ENCODE measurements at regions not wholly inside any gene's neighbourhood (a gene's known extent, or its start where the extent isn't known, plus 50 kb on each side); places are given as distances from the start of the nearest gene placed in this dataset.

- TF ChIP-seq ZNF175 (CRISPR knock-in tag; IDR thresholded peaks at IDR 0.05; ENCODE audit: low read depth) (no peak), HIVEP1 (CRISPR knock-in tag; IDR thresholded peaks at IDR 0.05) (no peak), TFAP4 (CRISPR knock-in tag; IDR thresholded peaks at IDR 0.05; ENCODE audit: borderline replicate concordance) (peak; percentile 81), SMC3 (conservative IDR thresholded peaks at IDR 0.05; ENCODE audit: insufficient read depth, low read depth, low read length) (peak; percentile 98), SRSF1 (IDR thresholded peaks at IDR 0.05; ENCODE audit: low read depth, low read length) (no peak), SP1 (CRISPR knock-in tag; IDR thresholded peaks at IDR 0.05) (no peak), CEBPZ (IDR thresholded peaks at IDR 0.05; ENCODE audit: borderline replicate concordance, low read depth, low read length) (no peak), SIX5 (IDR thresholded peaks at IDR 0.05; ENCODE audit: borderline replicate concordance in 1 of 2, insufficient read depth in 1 of 2, low read depth in 1 of 2, low read length in 2 of 2) (no peak), SPI1 (IDR thresholded peaks at IDR 0.05; ENCODE audit: borderline replicate concordance, low read depth, low read length) (no peak), PHB (CRISPR knock-in tag; IDR thresholded peaks at IDR 0.05) (no peak), ZNF699 (CRISPR knock-in tag; IDR thresholded peaks at IDR 0.05; ENCODE audit: insufficient replicate concordance) (no peak), ZNF347 (CRISPR knock-in tag; IDR thresholded peaks at IDR 0.05; ENCODE audit: low read depth) (no peak), JUND (IDR thresholded peaks at IDR 0.05; ENCODE audit: borderline replicate concordance, low read depth, low read length) (peak; percentile 49; the same call in 1 of the 2 replicates), JUND (tag; IDR thresholded peaks at IDR 0.05; ENCODE audit: borderline replicate concordance, low read depth, low read length) (no peak)
- TF ChIP-seq, protein P1, sequence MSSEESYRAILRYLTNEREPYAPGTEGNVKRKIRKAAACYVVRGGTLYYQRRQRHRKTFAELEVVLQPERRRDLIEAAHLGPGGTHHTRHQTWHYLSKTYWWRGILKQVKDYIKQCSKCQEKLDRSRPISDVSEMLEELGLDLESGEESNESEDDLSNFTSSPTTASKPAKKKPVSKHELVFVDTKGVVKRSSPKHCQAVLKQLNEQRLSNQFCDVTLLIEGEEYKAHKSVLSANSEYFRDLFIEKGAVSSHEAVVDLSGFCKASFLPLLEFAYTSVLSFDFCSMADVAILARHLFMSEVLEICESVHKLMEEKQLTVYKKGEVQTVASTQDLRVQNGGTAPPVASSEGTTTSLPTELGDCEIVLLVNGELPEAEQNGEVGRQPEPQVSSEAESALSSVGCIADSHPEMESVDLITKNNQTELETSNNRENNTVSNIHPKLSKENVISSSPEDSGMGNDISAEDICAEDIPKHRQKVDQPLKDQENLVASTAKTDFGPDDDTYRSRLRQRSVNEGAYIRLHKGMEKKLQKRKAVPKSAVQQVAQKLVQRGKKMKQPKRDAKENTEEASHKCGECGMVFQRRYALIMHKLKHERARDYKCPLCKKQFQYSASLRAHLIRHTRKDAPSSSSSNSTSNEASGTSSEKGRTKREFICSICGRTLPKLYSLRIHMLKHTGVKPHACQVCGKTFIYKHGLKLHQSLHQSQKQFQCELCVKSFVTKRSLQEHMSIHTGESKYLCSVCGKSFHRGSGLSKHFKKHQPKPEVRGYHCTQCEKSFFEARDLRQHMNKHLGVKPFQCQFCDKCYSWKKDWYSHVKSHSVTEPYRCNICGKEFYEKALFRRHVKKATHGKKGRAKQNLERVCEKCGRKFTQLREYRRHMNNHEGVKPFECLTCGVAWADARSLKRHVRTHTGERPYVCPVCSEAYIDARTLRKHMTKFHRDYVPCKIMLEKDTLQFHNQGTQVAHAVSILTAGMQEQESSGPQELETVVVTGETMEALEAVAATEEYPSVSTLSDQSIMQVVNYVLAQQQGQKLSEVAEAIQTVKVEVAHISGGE (CRISPR knock-in tag; IDR thresholded peaks at IDR 0.05), result no peak
- TF ChIP-seq, protein P2, sequence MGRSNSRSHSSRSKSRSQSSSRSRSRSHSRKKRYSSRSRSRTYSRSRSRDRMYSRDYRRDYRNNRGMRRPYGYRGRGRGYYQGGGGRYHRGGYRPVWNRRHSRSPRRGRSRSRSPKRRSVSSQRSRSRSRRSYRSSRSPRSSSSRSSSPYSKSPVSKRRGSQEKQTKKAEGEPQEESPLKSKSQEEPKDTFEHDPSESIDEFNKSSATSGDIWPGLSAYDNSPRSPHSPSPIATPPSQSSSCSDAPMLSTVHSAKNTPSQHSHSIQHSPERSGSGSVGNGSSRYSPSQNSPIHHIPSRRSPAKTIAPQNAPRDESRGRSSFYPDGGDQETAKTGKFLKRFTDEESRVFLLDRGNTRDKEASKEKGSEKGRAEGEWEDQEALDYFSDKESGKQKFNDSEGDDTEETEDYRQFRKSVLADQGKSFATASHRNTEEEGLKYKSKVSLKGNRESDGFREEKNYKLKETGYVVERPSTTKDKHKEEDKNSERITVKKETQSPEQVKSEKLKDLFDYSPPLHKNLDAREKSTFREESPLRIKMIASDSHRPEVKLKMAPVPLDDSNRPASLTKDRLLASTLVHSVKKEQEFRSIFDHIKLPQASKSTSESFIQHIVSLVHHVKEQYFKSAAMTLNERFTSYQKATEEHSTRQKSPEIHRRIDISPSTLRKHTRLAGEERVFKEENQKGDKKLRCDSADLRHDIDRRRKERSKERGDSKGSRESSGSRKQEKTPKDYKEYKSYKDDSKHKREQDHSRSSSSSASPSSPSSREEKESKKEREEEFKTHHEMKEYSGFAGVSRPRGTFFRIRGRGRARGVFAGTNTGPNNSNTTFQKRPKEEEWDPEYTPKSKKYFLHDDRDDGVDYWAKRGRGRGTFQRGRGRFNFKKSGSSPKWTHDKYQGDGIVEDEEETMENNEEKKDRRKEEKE (IDR thresholded peaks at IDR 0.05; ENCODE audit: borderline replicate concordance in 1 of 2, control insufficient read depth in 1 of 2, low read depth in 2 of 2, low read length in 1 of 2), result no peak
Observed at GRCh38 chr12:56839915-56840325, 76.8 kb downstream of the HSD17B6 start (continued).
